CD4-positive, alpha-beta T cell treated with Interleukin-10 for 1 hour (primary cell): ENCODE measurements at regions not wholly inside any gene's neighbourhood (a gene's known extent, or its start where the extent isn't known, plus 50 kb on each side); places are given as distances from the start of the nearest gene placed in this dataset.

ENCODE experiments used
- DNase-seq: peaks from one replicate; pipeline ENCODE4 v3.0.0-alpha.2; 2020

DNA sequence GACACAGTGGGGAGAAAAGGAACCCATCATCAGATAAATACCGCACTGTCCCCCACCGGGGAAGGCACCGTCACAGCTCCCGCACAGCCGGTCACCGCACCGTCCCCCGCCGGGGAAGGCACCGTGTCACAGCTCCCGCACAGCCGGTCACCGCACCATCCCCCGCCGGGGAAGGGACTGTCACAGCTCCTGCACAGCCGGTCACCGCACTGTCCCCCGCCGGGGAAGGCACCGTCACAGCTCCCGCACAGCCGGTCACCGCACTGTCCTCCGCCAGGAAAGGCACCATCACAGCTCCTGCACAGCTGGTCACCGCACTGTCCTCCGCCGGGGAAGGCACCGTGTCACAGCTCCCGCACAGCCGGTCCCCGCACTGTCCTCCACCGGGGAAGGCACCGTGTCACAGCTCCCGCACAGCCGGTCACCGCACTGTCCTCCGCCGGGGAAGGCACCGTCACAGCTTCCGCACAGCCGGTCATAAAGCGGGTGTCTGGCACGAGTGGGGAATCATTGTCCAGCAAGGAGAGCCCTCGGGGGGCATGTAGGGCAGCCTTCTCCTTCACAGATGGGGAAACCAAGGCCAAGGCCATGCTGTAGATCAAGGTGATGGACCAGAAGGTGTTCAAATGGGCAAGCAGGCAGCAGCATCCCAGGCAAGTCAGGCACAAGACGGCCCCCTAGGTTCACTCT lies 280.1 kb downstream of the NPHP4 start:
- DNase-seq = no peak

DNA sequence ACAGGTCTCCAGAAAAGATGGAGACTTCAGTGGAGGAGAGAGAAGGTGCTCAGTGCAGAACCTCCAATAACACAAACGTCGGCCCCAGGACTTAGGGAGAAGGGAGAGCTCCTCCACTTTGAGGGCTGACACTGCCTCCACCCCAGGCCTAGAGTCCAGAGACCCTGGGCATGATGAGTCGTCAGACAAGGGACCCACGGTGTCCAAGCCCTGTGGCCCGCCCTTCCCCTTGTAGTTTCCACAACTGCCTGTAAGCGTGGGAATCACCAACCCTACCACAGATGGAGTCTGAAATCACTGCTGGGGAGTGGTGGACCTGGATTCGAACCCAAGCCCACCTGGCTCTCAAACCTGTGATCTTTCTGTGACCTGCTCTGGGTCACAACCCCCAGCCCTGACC lies 281.1 kb downstream of the NPHP4 start:
- no peak for DNase-seq

DNA sequence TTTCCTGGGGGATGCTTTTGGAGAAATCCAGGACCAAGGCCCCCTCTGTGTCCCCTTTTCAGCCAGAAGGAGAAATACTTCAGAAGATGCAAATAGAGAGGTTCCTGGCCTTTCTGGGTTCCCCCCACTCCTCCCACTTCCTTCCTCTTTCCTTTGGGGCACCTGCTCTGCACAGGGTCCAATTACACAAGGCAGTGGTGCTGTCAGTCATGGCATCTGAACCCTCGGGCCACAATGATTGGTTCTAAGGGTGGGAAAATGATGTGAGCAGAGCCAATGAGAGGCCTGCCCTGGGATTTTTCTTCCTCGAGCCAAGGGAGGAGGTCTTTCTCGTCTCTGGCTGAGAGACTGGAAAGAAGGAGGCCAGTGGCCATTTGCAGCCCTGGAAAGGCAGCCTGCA lies 282.2 kb downstream of the NPHP4 start:
- DNase-seq = no peak

DNA sequence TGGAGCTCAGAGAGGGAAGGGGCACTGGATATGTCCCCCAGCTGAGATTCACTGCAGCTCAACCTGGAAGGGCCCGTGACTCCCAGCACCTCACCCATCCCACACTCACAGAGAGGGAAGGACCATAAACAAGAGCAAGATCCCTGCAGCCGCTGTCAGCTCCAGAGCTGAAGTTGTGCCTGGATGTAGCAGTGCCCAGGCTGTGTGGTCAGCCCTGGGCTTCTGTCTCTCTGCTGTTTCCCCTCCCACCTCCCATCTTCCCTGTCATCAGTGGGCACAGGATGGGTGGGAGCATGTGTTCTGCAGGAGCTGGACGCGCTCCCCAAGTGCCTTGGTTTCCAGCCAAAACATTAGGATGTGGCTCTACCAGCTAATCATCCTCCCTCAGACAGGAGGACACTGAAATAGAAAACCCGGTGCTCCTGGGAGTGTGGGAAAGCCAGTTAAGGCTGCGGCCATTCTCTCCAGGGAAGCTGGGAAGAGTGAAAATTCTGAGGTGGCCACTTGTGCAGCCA lies 282.7 kb downstream of the NPHP4 start:
- no peak for DNase-seq

DNA sequence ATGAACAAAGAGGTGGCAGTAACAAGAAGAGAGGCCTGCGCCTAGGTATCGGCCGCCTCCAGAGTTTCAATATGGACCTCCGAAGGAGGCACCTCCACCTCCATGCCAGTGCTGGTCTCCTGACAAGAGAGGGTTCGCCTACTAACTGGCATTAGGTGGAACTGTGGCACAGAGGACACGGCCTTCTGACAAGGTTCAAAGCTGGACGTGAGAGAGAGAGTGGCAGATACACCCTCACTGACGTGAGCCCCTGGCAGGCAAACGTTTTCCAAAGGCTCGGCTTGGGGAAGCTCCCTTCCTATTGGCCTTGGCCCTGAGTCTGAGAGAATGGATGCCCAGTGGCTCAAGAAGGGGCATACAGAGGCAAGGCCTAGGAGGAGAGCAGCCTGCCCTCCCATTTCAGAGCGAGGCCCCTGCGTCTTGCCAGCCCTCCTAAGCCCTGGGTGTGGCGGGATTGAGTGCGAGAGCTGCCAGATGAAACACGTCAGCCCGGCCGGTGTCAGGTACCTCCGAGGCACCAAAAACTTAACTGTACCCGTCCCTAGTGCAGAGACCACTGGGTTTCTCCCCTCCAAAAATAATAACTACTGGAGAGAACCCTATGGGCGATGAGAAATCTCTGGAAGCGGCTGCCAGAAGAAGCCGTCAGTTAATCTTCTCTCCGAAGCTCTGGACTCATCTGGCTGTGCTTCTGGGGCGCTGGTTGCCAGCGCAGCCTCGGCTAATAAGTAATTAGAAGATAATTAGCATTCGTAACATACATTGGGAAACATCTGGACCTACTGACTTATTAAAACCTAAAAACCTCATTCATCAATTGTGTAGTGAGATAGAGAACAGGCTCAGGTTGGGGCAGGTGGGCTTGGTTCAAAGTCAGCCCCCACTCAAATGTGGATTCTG lies 283.6 kb downstream of the NPHP4 start:
- no peak for DNase-seq

DNA sequence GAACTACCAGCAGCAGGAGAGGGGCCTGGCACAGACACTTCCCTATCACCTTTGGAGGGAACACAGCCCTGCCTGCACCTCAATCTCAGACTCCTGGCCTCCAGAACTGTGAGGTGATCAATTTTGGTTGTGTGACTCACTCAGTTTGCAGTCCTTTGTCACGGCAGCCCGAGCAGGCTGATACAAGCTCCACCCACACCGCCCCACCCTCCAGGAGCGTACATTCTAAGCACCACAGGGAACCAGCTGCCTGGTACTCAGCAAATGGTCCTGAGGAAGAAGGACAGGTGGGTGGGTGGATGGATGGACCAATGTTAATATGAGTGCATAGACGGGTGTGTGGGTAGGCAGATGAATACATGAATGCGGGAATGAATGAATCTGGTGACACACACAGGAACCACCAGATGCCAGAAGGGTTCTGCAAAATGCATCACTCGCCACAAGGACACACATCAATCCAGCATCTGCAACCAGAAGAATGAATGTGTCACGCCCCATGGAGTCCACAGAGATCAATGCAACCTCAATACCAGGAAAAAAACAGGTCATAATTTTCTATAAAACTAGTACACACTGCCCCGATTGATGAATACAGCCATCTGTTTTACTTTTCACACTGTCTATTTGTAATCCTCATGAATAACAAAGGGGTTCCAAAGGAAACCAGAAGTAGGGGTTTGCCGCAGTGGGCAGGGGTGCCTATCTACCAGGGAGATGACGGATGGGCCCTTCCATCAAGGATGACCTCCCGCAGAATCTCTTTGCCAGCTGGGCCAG lies 284.5 kb downstream of the NPHP4 start:
- no peak for DNase-seq

DNA sequence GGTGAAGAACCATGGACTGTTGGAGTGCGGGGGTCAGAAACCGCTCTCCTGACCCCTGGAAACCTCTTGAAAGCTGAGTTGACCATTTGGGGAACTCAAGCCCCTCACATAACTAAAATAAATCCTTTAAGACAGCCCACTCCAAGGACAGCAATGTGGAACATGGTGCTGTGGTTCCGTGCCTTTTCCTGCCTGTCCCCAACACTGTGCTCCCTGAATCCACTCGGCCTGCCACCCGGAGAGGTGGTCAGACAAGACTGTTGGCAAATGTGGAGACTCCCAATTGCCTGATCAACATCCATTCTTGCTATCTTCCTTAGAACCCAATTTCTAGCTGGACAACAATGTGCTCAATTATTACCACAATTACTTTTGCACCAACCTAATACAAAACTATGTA lies 286.0 kb downstream of the NPHP4 start:
- DNase-seq = no peak

DNA sequence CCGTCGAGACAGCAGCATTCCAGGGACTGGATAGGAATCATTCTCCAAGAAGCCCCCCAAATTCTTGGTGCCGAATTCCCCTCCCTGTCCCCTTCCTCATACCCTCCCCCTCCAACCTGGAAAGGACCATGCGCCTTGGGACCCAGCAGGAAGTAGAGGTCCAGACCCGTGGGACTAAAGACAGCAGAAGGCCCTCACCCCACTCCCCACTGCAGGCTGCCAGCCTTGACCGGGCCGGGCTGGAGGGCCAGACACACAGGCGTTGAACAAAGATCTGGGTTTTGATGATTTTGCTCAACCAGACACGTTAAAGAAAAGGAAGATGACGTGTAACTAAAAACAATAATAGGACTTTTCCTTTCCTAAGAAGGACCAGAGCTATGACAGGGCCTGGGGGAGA lies 286.5 kb downstream of the NPHP4 start:
- no peak for DNase-seq

DNA sequence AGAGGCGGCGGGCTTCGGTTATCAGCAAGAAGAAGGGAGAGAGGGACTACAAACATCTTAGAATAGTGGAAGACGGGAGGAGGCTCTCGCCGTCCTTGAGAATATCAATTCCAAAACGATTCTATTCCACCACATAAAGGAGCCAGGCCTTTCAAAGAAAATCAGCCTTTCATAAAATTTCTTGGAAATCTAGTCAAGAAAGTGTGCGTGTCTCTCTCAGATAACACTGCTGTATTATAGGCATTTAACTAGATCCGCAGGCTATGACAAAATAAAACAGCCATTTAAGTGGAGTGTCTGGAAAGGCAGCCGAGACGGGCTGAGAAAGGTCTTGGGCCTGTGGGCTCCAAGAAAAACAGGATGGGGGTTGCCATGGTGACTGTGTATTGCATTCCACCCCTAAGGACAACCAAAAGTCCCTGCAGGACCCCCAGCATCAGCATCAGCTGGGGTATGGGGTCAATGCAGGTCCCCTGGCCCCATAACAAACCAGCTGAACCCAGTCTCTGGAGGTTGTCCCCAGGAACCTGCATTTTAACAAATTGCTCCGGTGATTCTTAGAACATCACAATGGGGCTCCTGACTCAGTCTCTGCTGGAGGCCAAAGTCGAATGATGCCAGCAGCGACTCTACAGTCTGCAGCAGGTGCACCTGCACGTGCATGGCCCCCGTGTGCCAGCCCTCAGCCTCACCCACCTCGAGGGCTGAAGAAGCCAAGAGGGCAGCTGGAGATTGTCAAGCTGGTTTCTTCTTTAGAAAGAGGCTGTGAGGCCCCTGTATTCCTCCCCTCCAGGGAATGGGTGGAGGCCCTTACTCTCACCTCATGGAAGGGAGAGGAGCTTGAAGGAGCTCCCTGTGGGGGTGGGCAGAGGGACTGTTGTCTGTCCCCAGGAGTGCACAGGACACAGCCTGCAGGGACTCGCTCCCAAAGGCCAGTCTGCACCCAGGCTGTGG lies 287.4 kb downstream of the NPHP4 start:
- DNase-seq = no peak

DNA sequence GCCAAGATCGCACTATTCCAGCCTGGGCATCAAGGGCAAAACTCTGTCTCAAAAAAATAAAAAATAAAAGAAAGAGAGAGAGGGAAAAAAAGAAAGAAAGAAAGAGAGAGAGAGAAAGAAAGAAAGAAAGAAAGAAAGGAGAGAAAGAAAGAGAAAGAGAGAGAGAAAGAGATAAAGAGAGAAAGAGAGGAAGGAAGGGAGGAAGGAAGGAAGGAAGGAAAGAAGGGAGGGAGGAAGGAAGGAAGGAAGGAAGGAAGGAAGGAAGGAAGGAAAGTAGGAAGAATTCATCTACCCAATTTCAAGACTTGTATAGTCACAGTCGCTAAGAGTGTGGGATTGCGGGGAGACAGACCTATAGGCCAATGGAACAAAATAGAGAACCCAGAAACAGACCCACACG lies 290.6 kb downstream of the NPHP4 start:
- no peak for DNase-seq

DNA sequence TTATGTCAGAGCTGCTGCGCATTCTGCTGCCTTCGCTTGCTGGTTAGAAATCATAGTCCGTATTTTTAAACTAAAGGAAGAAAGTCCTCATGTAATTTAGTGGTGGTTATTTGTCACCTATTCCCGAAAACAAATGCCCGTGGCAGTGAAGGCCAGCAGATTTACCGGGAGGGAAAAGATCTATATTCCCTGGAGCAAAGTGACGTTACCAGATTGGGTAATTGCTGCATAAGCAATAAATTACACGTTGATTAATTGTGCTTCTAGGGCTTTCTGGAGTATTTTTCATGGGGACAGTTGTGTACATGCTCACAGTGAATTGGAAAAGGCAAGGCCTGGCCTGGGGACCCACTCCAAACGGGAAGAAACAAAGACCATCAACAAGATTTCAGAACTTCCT lies 298.7 kb downstream of the NPHP4 start:
- no peak for DNase-seq

DNA sequence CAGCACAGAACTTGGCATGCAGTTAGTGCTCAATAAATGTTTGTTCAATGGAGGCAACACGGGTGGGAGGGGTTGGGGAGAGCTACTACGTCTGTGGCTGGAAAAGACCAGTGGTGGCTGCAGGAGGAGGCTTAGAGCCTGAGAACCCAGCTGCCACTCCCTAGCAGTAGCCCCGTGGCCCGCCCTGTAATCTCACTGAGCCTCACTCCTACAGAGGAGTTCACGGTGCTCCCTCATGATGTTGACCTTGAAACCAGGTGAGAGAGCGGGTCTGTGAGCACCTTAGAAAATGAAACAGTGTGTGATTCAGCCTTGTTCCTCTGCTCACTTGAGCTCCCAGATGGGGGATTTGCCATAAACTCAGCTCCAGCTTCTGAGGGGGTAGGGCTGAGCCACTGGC lies 299.6 kb downstream of the NPHP4 start:
- no peak for DNase-seq

DNA sequence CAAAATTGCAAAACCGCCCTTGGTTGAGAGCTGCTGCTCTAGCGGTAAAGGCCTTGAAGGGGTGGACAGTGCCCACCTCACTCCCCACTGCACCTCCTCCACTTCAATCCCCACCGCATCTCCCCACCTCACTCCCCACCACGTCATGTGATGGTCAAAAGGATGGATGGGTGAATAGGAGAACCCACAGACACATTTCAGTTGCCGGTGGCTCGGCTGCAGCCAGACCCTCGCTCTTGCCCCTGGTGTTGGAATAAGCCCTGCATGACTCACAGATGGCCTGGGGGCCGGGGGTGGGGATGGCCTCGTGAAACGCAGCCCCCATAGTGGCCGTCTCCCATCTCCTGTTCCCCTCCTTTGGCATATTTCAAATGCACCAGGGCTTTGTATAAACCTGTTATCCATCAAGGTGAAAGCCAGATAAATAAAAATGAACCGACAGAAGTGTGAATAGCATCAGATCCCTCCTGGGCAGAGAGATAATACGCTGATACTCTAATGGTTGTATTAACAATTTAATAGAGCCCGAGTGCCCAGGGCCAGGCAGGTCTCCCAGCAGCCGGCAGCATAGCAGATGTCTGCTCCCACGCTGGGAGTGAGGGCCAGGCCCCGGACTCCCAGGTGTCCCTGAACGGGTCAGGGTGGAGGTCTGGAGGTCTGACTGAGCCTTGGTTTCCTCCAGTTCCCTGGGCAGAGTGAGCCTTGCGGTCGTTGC lies 300.3 kb downstream of the NPHP4 start:
- no peak for DNase-seq

DNA sequence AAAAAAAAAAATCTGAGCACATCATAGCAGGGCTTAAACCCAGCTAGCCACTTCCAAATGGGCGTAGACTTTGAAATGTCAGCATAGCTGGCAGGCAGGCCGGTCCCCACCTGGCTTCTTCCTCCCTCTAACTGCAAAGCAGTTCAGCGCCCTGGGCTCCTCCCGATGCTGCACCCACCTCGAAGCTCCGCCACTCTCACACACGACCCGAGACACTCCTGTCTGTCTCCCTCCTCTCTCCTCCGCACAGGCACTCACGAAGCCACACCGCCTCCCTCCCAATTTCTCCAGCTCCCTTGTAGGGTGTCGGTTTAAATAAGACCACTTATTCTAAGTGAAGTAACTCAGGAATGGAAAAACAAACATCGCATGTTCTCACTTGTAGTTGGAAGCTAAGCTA lies 301.3 kb downstream of the NPHP4 start:
- no peak for DNase-seq

DNA sequence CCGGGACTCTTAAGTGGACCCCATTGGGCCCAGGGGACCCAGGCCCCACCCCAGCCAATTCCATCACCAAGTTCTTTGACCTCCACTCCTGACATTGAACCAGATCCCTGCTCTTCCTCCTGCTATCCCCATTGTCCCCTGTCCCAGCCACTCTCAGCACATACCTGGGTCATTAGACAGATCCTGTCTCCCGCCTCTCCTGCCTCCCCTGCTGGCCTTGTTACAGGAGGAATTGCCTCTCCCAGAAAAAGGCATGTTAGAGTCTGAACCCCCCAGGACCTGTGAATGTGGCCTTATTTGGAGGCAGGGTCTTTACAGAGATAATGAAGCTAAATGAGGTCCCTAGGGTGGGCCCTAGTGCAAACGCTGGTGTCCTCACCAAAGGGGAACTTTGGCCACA lies 301.9 kb downstream of the NPHP4 start:
- no peak for DNase-seq

DNA sequence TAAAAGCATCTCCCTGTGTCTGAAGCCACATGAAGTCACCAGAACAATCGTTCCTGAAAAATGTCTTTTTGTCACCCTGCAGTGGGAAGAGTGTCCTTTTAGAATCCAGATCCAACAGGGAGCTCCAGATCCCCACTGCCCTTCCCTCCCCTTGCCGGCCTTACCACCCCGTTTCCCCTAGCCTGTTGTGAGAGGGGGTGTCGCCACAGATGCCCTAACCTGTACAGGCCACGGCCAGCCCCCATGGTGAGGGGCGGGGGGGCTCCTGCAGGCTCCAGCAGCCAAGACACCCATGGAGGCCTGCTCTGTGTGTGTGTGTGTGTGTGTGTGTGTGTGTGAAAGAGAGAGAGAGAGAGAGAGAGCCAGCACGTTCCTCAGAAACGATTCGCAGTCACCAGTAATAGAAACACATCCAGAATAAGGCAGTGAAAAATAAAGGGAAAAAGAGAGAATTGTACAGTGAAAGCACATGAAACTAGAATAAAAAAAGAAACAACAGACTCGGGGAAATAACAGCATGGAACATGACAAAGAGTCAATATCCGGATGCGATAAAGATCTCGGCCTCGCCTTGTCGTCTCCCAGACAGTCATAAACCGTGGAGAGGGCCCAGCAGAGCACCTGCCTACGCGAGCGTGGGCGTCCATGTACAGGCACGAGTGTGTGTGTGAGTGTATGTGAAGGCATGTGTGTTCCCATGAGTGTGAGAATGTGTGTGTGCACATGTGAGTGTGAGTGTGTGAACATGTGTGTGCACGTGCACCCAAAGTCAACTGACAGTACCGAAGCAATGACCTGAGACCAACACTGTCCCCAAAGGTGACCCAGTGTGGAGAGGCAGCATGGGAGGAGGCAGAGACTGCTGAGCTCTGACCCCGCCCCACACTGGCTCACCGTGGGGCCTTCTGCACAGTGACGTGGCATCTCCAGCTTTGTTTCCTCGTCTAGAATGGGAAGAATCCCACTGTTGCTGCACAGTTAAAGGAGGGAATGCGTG lies 303.8 kb downstream of the NPHP4 start:
- no peak for DNase-seq

DNA sequence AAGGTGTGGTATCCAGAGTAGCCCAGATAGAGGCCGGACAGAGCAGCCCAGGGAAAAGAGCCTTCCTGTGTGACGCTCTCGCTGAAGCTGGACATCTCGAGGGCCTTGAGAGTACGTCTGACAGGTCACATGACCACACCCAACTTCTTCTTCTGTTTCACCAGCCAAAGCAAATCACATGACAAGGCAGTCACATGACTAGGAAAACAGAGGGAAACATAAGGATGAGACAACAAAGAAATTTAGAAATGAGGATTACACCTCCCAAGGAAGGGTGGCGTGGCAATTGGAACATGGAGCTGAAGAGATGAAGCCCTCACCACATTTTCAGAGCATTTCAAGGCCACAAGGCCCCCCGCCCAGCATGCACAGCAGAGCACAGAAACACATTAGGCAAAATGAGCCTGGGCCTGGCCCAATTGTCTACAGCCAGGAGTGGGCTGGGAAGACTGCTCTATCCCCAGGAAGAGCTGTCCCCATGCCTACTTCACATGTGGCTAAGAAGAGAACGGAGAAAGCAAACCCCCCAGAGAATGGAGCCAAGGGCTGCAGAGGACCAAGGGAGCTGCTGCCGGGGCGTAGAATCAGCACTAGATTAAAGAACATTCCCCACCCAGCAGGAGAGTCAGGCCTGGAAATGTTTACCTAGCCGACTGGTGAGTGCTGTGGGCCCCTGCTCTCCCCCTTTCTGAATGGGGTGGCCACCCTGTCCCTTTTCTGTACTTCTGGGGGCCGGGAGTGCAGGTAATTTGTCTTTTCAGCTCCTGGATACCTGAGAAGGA lies 305.1 kb downstream of the NPHP4 start:
- DNase-seq = no peak

DNA sequence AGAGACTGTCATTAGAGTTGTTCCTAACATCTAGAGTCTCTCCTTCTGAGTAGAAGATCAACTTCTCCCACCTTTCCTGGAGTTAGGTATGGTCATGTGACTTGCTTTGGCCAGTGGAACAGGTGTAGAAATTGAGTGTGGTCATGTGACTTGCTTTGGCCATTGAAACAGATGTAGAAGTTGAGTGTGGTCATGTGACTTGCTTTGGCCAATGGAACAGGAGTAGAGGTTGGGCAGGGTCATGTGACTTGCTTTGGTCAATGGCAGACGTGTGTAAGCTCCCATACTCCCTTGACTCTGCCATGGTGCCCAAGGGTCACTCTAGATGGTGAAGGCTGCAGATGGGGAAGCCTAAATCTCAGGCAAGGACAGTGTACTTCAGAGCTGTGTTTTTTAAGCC lies 306.0 kb downstream of the NPHP4 start:
- DNase-seq = no peak

DNA sequence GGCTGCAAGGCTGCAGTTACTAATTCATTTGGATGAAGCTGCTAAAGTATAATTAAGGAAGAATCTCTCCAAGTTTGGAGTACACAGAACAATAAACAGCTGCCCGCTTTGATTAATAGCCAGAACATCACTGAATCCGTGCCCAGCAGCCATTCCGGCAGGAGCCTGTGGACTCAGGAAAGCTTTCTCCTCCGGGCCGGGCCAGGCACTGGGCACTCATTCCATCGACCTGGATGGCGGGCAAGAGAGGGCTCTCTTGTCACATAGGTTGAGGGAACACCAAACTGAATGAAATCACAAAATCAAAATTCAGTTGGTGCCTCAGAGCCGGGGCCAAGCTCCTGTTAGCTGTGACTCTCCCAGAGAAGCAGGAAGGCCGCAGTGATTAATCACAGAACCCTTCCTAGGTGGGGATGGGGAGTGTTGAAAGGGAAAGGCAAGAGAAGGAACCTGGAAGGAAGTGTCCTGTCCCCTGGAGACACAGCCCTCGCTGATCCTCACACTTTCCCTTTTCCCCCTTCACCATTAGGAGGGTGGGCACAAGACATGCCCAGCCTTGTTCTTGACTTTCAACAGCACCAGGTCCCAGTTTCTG lies 306.7 kb downstream of the NPHP4 start:
- no peak for DNase-seq
